Heart right ventricle (tissue), 16 donors: ENCODE measurements at regions not wholly inside any gene's neighbourhood (a gene's known extent, or its start where the extent isn't known, plus 50 kb on each side); places are given as distances from the start of the nearest gene placed in this dataset.
"Not testable (repeated sequence)": the region's sequence is repeated elsewhere in the genome, so short reads cannot be mapped to it uniquely, and the experiment has no call there.

ENCODE experiments used
- ATAC-seq, 8 donors: fragments of 200-7000 bp; cut with Tn5 transposase; one replicate each; pipeline ENCODE4 v1.9.1; 2020; ENCODE audit warnings: mild to moderate bottlenecking in 8 of 8, moderate library complexity in 8 of 8, moderate number of reproducible peaks in 1 of 8
- DNase-seq, 2 donors: peaks; one replicate each; pipeline ENCODE4 v3.0.0-alpha.2; 2020
- H3K27ac ChIP-seq, 10 donors: fragments of 200-600 bp; sonication (generic) in 2 of 10; one replicate each; pipeline versions ENCODE4 v1.5.0 to v1.8.0; 2020 to 2022; ENCODE audit warnings: mild to moderate bottlenecking in 3 of 10
- H3K27me3 ChIP-seq, 7 donors: fragments of 200-600 bp; one replicate each; pipeline ENCODE4 v1.8.0; 2021 to 2022; ENCODE audit warnings: mild to moderate bottlenecking in 2 of 7
- H3K36me3 ChIP-seq, 9 donors: fragments of 200-600 bp; sonication (generic) in 1 of 9; one replicate each; pipeline versions ENCODE4 v1.5.0 to v1.8.0; 2020 to 2022; ENCODE audit warnings: mild to moderate bottlenecking in 2 of 9
- H3K4me1 ChIP-seq, 9 donors: fragments of 200-600 bp; sonication (generic) in 1 of 9; one replicate each; pipeline versions ENCODE4 v1.5.0 to v1.8.0; 2020 to 2022; ENCODE audit warnings: mild to moderate bottlenecking in 4 of 9
- H3K4me3 ChIP-seq, 10 donors: fragments of 200-600 bp; sonication (generic) in 2 of 10; one replicate each; pipeline versions ENCODE4 v1.5.0 to v1.8.0; 2020 to 2022; ENCODE audit warnings: mild to moderate bottlenecking in 7 of 10, moderate library complexity in 2 of 10
- H3K9me3 ChIP-seq, 11 donors: fragments of 200-600 bp in 10 of 11; sonication (generic) in 2 of 11; one replicate each; pipeline versions ENCODE4 v1.5.0 to v1.8.0; 2013 to 2022; ENCODE audit warnings: mild to moderate bottlenecking in 2 of 11, control low read depth in 1 of 11, moderate library complexity in 1 of 11
- WGBS, 2 donors: extraction: QIAGEN DNeasy Blood & Tissue Kit; methylation state at CpG; one replicate each; pipeline ENCODE4 v1.1.7; 2013; ENCODE audit warnings: inconsistent platforms in 1 of 2; 5-methylcytosine and 5-hydroxymethylcytosine counted together
- intact Hi-C, 10 donors: fragments of 100-400 bp; cut with DNase I; formaldehyde crosslinking; loops; one replicate each; pipeline versions ENCODE4 v1.11.1 to v1.14.2; 2022
- TF ChIP-seq, protein P1 (sequence below), 9 donors: fragments of 200-600 bp; sonication (generic) in 2 of 9; IDR thresholded peaks; one replicate each; pipeline versions ENCODE4 v1.5.0 to v1.8.0; 2021 to 2022; ENCODE audit warnings: antibody characterized with exemption in 9 of 9, mild to moderate bottlenecking in 5 of 9, moderate library complexity in 1 of 9
- donor health status: Arrhythmogenic right ventricular cardiomyopathy.
- donor health status: ischemic (EF 13 %, LVEDD 7.1; RV severe dilation, severe dysfunction).
- donor health status: healthy with polysubstance abuse.
- donor health status: DM: no; HTN: yes; CAD: no.
- donor health status: DM: no; HTN: no; CAD: no.
- donor health status: ischemic (EF 25% LVEDD 6.9; RV normal size, moderate dysfunction).
- donor health status: ischemic (EF 25% LVEDD 5.7; RV mildly dilated, moderate dysfunction).
- donor health status: healthy.
- donor health status: DM: yes; HTN: yes; CAD: no.
- donor health status: Ischemic cardiomyopathy.
- donor health status: ischemic (EF 35%, LVEDD 5.7; RV mildly dilated, moderate dysfunction).
- donor health status: nonischemic (EF 11% LVEDD 7.7; RV severe dilation, severe dysfunction).
- donor health status: DM: yes; HTN: yes; CAD: no.
- donor health status: PGD.
- donor health status: ischemic (EF 29% LVEDD 5.4; RV normal size, mild dysfunction).
- donor health status: nonischemic (EF 23%, LVEDD 6.1; RV moderate dilation, normal function).

DNA sequence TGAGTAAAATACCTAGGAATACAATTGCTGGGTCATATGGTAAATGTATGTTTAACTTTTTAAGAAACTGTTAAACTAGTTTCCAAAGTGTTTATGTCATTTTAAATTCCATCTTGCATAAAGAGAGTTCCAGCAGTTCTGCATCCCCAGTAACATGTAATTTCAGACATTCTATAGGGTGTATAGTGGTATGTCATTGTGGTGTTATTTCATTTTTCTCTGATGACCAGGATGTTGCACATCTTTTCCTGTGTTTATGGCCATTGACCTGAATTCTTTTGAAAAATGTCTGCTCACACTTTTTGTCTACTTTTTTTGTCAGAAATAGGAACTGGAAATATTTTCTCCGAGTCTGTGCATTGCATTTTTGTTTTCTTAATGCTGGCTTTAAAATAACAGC lies 128.9 kb downstream of the TMEM200A start:
- Histone ChIP-seq H3K36me3 (no peaks in the 10 kb centered on the region), H3K4me1 (no peaks in the 10 kb centered on the region), H3K4me3 (no peak overlapping the region), H3K9me3 (peaks cover 0 to 24% (median 0%) of the 10 kb centered on the region in 11 donors), H3K27me3 (no peaks in the 10 kb centered on the region), H3K27ac (no peak overlapping the region)
- DNase-seq, result no peak
- WGBS, 2 donors, result 61 to 62% methylated on average over 1 of the region's 1 CpG
- ATAC-seq, result no peak
- TF ChIP-seq, protein P1, sequence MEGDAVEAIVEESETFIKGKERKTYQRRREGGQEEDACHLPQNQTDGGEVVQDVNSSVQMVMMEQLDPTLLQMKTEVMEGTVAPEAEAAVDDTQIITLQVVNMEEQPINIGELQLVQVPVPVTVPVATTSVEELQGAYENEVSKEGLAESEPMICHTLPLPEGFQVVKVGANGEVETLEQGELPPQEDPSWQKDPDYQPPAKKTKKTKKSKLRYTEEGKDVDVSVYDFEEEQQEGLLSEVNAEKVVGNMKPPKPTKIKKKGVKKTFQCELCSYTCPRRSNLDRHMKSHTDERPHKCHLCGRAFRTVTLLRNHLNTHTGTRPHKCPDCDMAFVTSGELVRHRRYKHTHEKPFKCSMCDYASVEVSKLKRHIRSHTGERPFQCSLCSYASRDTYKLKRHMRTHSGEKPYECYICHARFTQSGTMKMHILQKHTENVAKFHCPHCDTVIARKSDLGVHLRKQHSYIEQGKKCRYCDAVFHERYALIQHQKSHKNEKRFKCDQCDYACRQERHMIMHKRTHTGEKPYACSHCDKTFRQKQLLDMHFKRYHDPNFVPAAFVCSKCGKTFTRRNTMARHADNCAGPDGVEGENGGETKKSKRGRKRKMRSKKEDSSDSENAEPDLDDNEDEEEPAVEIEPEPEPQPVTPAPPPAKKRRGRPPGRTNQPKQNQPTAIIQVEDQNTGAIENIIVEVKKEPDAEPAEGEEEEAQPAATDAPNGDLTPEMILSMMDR (IDR thresholded peaks at IDR 0.05), result no peak
- intact Hi-C loops, result no loop called here

GRCh38 chr6:130500693-130501092 lies 134.9 kb downstream of the TMEM200A start:
- ATAC-seq, result no peak
- 93 to 94% methylated on average over 6 of the region's 6 CpGs for WGBS, 2 donors
- TF ChIP-seq, protein P1 (IDR thresholded peaks at IDR 0.05), result no peak

DNA sequence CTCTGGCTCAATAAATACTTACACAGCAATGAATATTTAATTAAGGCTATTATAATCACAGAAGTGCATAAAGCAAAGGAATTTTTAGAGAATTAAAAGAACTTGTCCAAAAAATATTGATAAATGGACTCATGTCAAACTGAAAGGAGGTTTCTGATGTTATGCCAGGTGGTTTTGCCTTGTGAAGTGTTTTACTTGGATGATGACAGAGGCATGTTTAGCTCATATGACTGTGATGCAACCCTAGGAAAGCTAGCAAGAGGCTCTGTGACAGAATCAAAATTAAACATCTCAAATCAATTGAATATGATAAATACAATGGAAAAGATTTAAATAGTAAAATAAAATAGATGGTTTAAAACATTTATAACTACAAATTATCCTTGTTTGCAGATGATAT lies 137.3 kb downstream of the TMEM200A start:
- H3K27ac ChIP-seq, result no peak overlapping the region
- no peaks in the 10 kb centered on the region for H3K4me1 ChIP-seq
- no peaks in the 10 kb centered on the region for H3K27me3 ChIP-seq
- no peak overlapping the region for H3K4me3 ChIP-seq
- intact Hi-C loops, result no loop called here
- no peaks in the 10 kb centered on the region for H3K9me3 ChIP-seq
- TF ChIP-seq, protein P1 (IDR thresholded peaks at IDR 0.05), result no peak
- no peaks in the 10 kb centered on the region for H3K36me3 ChIP-seq
- ATAC-seq (no peak), DNase-seq (no peak)

More at GRCh38 chr6:130500693-130501092, 134.9 kb downstream of the TMEM200A start:
- no peak for DNase-seq
- no peak overlapping the region for H3K27ac ChIP-seq
- no peaks in the 10 kb centered on the region for H3K9me3 ChIP-seq
- H3K27me3 ChIP-seq, result no peaks in the 10 kb centered on the region
- intact Hi-C loops, result no loop called here
- no peaks in the 10 kb centered on the region for H3K36me3 ChIP-seq
- no peaks in the 10 kb centered on the region for H3K4me1 ChIP-seq
- no peak overlapping the region for H3K4me3 ChIP-seq

DNA sequence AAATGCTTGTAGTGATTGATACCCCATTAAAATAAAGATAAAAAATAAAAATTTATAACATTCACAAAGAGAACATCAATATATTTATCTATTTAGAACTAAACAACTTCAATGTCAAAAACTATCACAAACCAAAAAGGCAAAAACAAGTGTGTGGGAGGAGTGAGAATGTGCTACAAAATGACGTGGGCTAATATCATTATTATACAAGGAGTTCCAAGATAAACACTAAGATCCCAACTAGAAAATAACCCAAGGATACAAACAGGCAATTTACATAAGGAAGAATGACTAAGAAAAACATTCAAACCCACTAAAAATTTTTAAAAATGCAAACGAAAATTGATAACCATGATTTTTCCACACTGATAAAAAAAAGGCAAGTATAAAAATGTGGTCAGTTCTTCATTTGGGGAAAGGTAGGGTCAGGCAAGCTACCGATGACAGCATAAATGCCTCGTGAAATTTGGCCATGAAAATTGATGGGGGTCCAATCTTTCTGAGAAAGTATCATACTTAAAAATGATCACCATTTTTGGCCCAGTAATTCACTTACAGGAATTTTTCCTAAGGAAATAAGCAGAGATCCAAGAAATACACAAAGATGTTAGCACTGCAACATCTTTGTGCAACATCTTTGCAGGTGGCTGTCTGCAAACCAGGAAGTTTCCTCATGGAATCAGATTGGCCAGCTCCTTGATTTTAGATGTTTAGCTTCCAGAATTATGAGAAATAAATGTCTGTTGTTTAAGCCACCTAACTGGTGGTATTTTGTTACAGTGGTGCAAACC lies 140.2 kb downstream of the TMEM200A start:
- peaks cover 0 to 4% (median 0%) of the 10 kb centered on the region in 11 donors for H3K9me3 ChIP-seq
- no peaks in the 10 kb centered on the region for H3K27me3 ChIP-seq
- DNase-seq (no peak), ATAC-seq (no peak)
- H3K4me1 ChIP-seq, result no peaks in the 10 kb centered on the region
- 46 to 55% methylated on average over 4 of the region's 4 CpGs for WGBS, 2 donors
- no peak overlapping the region for H3K27ac ChIP-seq
- no peaks in the 10 kb centered on the region for H3K36me3 ChIP-seq
- H3K4me3 ChIP-seq, result no peak overlapping the region
- TF ChIP-seq, protein P1 (IDR thresholded peaks at IDR 0.05), result no peak
- intact Hi-C loops, result no loop called here

- DNase-seq, intact Hi-C loops, ATAC-seq, H3K4me1 ChIP-seq, H3K27ac ChIP-seq, H3K36me3 ChIP-seq, H3K9me3 ChIP-seq, H3K4me3 ChIP-seq, H3K27me3 ChIP-seq: not testable (repeated sequence)
- 61 to 67% methylated on average over 5 of the region's 5 CpGs for WGBS, 2 donors
Measured at GRCh38 chr6:130507005-130507665, 141.3 kb downstream of the TMEM200A start.
